ENCODE measurements at regions not wholly inside any gene's neighbourhood (a gene's known extent, or its start where the extent isn't known, plus 50 kb on each side); places are given as distances from the start of the nearest gene placed in this dataset.

DNA sequence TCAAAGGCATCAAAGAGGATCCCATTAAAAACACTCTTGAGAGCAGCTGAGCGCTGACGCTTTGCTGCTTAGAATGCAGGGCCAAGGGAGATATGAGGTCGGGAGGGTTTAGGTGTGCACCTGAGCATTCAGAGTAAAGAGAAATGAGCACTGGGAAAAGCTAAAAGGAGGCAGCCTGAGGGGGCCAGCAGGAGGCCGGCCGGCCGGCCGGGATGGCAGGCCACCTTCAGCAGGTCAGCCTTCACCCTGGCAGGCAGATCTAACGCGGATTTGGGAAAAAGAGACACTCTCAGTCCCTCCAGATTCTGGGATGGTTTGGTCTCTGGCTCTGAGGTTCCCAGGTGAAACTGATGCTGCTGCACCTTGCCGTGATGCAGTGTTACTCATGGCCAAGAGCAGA is 393.5 kb downstream of the TRIML1 start:
- TF ChIP-seq, protein P1, sequence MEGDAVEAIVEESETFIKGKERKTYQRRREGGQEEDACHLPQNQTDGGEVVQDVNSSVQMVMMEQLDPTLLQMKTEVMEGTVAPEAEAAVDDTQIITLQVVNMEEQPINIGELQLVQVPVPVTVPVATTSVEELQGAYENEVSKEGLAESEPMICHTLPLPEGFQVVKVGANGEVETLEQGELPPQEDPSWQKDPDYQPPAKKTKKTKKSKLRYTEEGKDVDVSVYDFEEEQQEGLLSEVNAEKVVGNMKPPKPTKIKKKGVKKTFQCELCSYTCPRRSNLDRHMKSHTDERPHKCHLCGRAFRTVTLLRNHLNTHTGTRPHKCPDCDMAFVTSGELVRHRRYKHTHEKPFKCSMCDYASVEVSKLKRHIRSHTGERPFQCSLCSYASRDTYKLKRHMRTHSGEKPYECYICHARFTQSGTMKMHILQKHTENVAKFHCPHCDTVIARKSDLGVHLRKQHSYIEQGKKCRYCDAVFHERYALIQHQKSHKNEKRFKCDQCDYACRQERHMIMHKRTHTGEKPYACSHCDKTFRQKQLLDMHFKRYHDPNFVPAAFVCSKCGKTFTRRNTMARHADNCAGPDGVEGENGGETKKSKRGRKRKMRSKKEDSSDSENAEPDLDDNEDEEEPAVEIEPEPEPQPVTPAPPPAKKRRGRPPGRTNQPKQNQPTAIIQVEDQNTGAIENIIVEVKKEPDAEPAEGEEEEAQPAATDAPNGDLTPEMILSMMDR (conservative IDR thresholded peaks at IDR 0.05; ENCODE audit: low read depth, low read length), result no peak
- TF ChIP-seq EZH2phosphoT487 (IDR thresholded peaks at IDR 0.05; ENCODE audit: borderline replicate concordance, low read length) (no peak), EZH2 (IDR thresholded peaks at IDR 0.05; ENCODE audit: low read length, unreplicated experiment) (no peak)
- Histone ChIP-seq H3K27ac (ENCODE audit: low read length) (no peak overlapping the region), H4K20me1 (ENCODE audit: low read length) (no peaks in the 10 kb centered on the region), H2AFZ (ENCODE audit: low read length) (no peak overlapping the region), H3K4me2 (ENCODE audit: low read length) (no peak overlapping the region), H3K27me3 (ENCODE audit: low read length) (no peaks in the 10 kb centered on the region), H3K9me2 (replicated peaks; ENCODE audit: low read length) (no peaks in the 10 kb centered on the region), H3K9me3 (ENCODE audit: low read length) (no peaks in the 10 kb centered on the region), H3K79me2 (ENCODE audit: low read length) (no peaks in the 10 kb centered on the region), H3K36me3 (ENCODE audit: low read depth, low read length) (no peaks in the 10 kb centered on the region), H3K9ac (ENCODE audit: low read length) (no peak overlapping the region), H3F3A (ENCODE audit: low read length, unreplicated experiment) (no peaks in the 10 kb centered on the region), H3K4me3 (ENCODE audit: low read length) (no peak overlapping the region), H3K4me1 (ENCODE audit: insufficient read depth, low read length) (no peaks in the 10 kb centered on the region)
- no TSS peak for BruUV-seq (replicated peaks)
- ATAC-seq (no peak), DNase-seq (no peak)
- ChIA-PET CTCF (no interaction called here), POLR2A (ENCODE audit: unreplicated experiment) (no interaction called here)
- intact Hi-C loops (cut with micrococcal nuclease), result no loop called here

DNA sequence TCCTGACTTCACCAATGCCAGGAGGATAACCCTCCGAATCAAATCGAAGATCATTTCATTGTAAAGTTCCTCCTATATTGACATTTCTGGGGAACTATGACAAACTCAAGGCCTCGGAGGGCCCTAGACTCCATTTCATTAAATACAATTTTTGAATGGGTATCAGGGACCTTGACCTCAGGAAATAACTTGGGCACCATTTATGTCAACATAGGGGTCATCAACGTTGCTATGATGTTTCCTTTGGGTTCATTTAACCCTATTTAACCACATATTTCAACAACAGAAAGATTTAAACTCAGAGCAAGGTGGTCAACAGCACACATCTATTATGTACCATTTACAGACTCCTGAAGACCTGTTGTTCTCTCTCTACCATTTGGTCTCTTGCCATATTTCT is 395.1 kb downstream of the TRIML1 start:
- BruUV-seq (replicated peaks), result no TSS peak
- POLR2A ChIA-PET (ENCODE audit: unreplicated experiment), result no interaction called here

DNA sequence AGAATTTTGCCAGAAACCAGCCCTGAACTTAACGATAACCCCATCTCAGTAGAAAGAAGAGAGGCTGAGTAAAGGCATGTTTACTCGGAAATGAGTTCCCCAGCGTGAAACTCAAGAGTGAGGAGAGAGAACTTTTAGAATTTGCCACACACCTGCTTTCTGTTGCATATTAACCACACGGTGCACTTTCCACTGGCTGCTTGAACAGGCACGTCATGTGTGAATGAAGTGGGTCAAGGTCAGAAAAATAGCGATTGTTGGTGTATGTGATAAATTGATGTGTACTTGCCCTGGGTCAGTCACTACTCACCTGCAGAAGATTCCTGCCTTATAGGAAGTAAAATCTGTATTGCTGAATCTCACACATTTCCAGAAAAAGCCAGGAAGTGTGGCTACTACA is 395.7 kb downstream of the TRIML1 start:
- Histone ChIP-seq H2AFZ (ENCODE audit: low read length) (no peak overlapping the region), H3K4me1 (ENCODE audit: insufficient read depth, low read length) (no peaks in the 10 kb centered on the region), H3K9ac (ENCODE audit: low read length) (no peak overlapping the region), H3K4me2 (ENCODE audit: low read length) (no peak overlapping the region), H3K4me3 (ENCODE audit: low read length) (no peak overlapping the region), H3F3A (ENCODE audit: low read length, unreplicated experiment) (no peaks in the 10 kb centered on the region), H3K9me2 (replicated peaks; ENCODE audit: low read length) (no peaks in the 10 kb centered on the region), H3K36me3 (ENCODE audit: low read depth, low read length) (no peaks in the 10 kb centered on the region), H3K27ac (ENCODE audit: low read length) (no peak overlapping the region), H3K79me2 (ENCODE audit: low read length) (no peaks in the 10 kb centered on the region), H4K20me1 (ENCODE audit: low read length) (no peaks in the 10 kb centered on the region), H3K9me3 (ENCODE audit: low read length) (no peaks in the 10 kb centered on the region), H3K27me3 (ENCODE audit: low read length) (no peaks in the 10 kb centered on the region)
- CTCF ChIA-PET, result no interaction called here
- intact Hi-C loops (cut with micrococcal nuclease), result no loop called here
- TF ChIP-seq EZH2phosphoT487 (IDR thresholded peaks at IDR 0.05; ENCODE audit: borderline replicate concordance, low read length), result no peak
- TF ChIP-seq, protein P1 (conservative IDR thresholded peaks at IDR 0.05; ENCODE audit: low read depth, low read length), result no peak
- TF ChIP-seq EZH2 (IDR thresholded peaks at IDR 0.05; ENCODE audit: low read length, unreplicated experiment), result no peak
- no peak for DNase-seq
- POLR2A ChIA-PET (ENCODE audit: unreplicated experiment), result no interaction called here
- no TSS peak for BruUV-seq (replicated peaks)
- no peak for ATAC-seq

More for the DNA sequence above, 395.1 kb downstream of the TRIML1 start:
- no peaks in the 10 kb centered on the region for H4K20me1 ChIP-seq (ENCODE audit: low read length)
- no peak for DNase-seq
- no peaks in the 10 kb centered on the region for H3K4me1 ChIP-seq (ENCODE audit: insufficient read depth, low read length)
- TF ChIP-seq, protein P1 (conservative IDR thresholded peaks at IDR 0.05; ENCODE audit: low read depth, low read length), result no peak
- no peak for TF ChIP-seq EZH2phosphoT487 (IDR thresholded peaks at IDR 0.05; ENCODE audit: borderline replicate concordance, low read length)
- no peak for TF ChIP-seq EZH2 (IDR thresholded peaks at IDR 0.05; ENCODE audit: low read length, unreplicated experiment)
- H3F3A ChIP-seq (ENCODE audit: low read length, unreplicated experiment), result no peaks in the 10 kb centered on the region
- CTCF ChIA-PET, result no interaction called here
- H3K79me2 ChIP-seq (ENCODE audit: low read length), result no peaks in the 10 kb centered on the region
- H3K4me2 ChIP-seq (ENCODE audit: low read length), result no peak overlapping the region
- no peak overlapping the region for H2AFZ ChIP-seq (ENCODE audit: low read length)
- H3K9ac ChIP-seq (ENCODE audit: low read length), result no peak overlapping the region
- intact Hi-C loops (cut with micrococcal nuclease), result no loop called here
- ATAC-seq, result no peak
- no peaks in the 10 kb centered on the region for H3K9me2 ChIP-seq (replicated peaks; ENCODE audit: low read length)
- H3K27ac ChIP-seq (ENCODE audit: low read length), result no peak overlapping the region
- H3K4me3 ChIP-seq (ENCODE audit: low read length), result no peak overlapping the region
- no peaks in the 10 kb centered on the region for H3K9me3 ChIP-seq (ENCODE audit: low read length)
- H3K27me3 ChIP-seq (ENCODE audit: low read length), result no peaks in the 10 kb centered on the region
- no peaks in the 10 kb centered on the region for H3K36me3 ChIP-seq (ENCODE audit: low read depth, low read length)

Measured in PC-3 (cell line).